Endothelial cell of umbilical vein (primary cell): ENCODE measurements at regions not wholly inside any gene's neighbourhood (a gene's known extent, or its start where the extent isn't known, plus 50 kb on each side); places are given as distances from the start of the nearest gene placed in this dataset.
"Not testable (repeated sequence)": the region's sequence is repeated elsewhere in the genome, so short reads cannot be mapped to it uniquely, and the experiment has no call there.

ENCODE experiments used
- BruUV-seq: library from RNA; stranded (reverse); fragments of 400-500 nt; replicated peaks from 2 replicates; lab custom pipeline; 2021; lab: Mats Ljungman, UMichigan
- CTCF ChIA-PET: fragments of 300-600, 350-600 bp; sonication (Branson Sonifier 250); formaldehyde crosslinking; loops from one replicate; lab custom pipeline; 2021; ENCODE audit warnings: antibody characterized with exemption, inconsistent platforms; lab: Charles Lee
- POLR2A ChIA-PET: fragments of 300-600, 350-600 bp; sonication (Branson Sonifier 250); formaldehyde crosslinking; loops from one replicate; lab custom pipeline; 2021; ENCODE audit warnings: antibody characterized with exemption, inconsistent platforms; lab: Charles Lee
- DNase-seq: peaks from one replicate; pipeline ENCODE4 v3.0.0-alpha.2; 2011; ENCODE audit warnings: low read depth, low spot score
- FAIRE-seq: peaks from 2 replicates; lab custom pipeline; 2011; peaks lifted over from hg19 to GRCh38; lab: Jason Lieb, UNC
- H2AFZ ChIP-seq: 2 replicates; pipeline ENCODE4 v1.6.0; 2012; ENCODE audit warnings: low read depth, low read length, control low read depth, inconsistent platforms
- H3K27ac ChIP-seq: 2 replicates; pipeline ENCODE4 v1.5.1; 2011; ENCODE audit warnings: low read depth, mild to moderate bottlenecking, control low read depth, low read length, moderate library complexity; ENCODE audit not compliant: insufficient read depth
- H3K27me3 ChIP-seq, 2 experiments: 2 replicates each; pipeline versions ENCODE4 v1.6.0 to v1.6.1; 2011; ENCODE audit warnings: low read length in 2 of 2, mixed read lengths in 1 of 2; ENCODE audit not compliant: control insufficient read depth in 2 of 2, insufficient read depth in 2 of 2
- H3K36me3 ChIP-seq, 2 experiments: 2 replicates in 1 of 2; 3 replicates in 1 of 2; pipeline ENCODE4 v1.5.1; 2011; ENCODE audit warnings: low read length in 2 of 2, mild to moderate bottlenecking in 1 of 2, moderate library complexity in 1 of 2; ENCODE audit not compliant: control insufficient read depth in 2 of 2, insufficient read depth in 2 of 2; ENCODE audit errors: extremely low read depth in 1 of 2
- H3K4me1 ChIP-seq: 3 replicates; pipeline ENCODE4 v1.5.1; 2011; ENCODE audit warnings: mild to moderate bottlenecking, low read length; ENCODE audit not compliant: control insufficient read depth, insufficient read depth; ENCODE audit errors: extremely low read depth
- H3K4me2 ChIP-seq: 2 replicates; pipeline ENCODE4 v1.6.1; 2011; ENCODE audit warnings: low read length, control low read depth, mixed read lengths; ENCODE audit not compliant: insufficient read depth
- H3K4me3 ChIP-seq, 3 experiments: fragments of 200-600 bp in 1 of 3; sonication (generic), shearing (Covaris generic) in 1 of 3; replicated peaks in 1 of 3; 2 replicates each; pipeline ENCODE4 v1.5.1; 2011 to 2016; ENCODE audit warnings: control low read depth in 3 of 3, low read length in 3 of 3, mild to moderate bottlenecking in 2 of 3, inconsistent platforms in 1 of 3, low read depth in 1 of 3, moderate library complexity in 1 of 3; ENCODE audit not compliant: insufficient read depth in 1 of 3
- H3K79me2 ChIP-seq: 2 replicates; pipeline ENCODE4 v1.6.0; 2012; ENCODE audit warnings: low read length, inconsistent platforms; ENCODE audit not compliant: control insufficient read depth, insufficient read depth
- H3K9ac ChIP-seq: replicated peaks from 2 replicates; pipeline ENCODE3; 2011; ENCODE audit warnings: low read length, control low read depth; ENCODE audit not compliant: insufficient read depth; ENCODE audit errors: extremely low read depth
- H3K9me1 ChIP-seq: replicated peaks from 3 replicates; pipeline ENCODE4 v1.6.0; 2011; ENCODE audit warnings: mild to moderate bottlenecking, low read length; ENCODE audit not compliant: control insufficient read depth, insufficient read depth; ENCODE audit errors: extremely low read depth
- H3K9me3 ChIP-seq: replicated peaks from 2 replicates; pipeline ENCODE4 v1.5.1; 2012; ENCODE audit warnings: low read length, inconsistent platforms; ENCODE audit not compliant: control insufficient read depth, insufficient read depth
- H4K20me1 ChIP-seq: replicated peaks from 2 replicates; pipeline ENCODE3; 2011; ENCODE audit warnings: mild to moderate bottlenecking, low read length; ENCODE audit not compliant: control insufficient read depth, insufficient read depth; ENCODE audit errors: extremely low read depth
- EZH2 ChIP-seq: IDR thresholded peaks from 2 replicates; pipeline ENCODE4 v1.6.1; 2012; ENCODE audit warnings: borderline replicate concordance, low read depth, mild to moderate bottlenecking, moderate library complexity, low read length, inconsistent platforms; ENCODE audit not compliant: severe bottlenecking
- FOS ChIP-seq: IDR thresholded peaks from 2 replicates; pipeline ENCODE4 v1.6.1; 2011; ENCODE audit warnings: mild to moderate bottlenecking, low read length, moderate library complexity, borderline replicate concordance; ENCODE audit not compliant: insufficient read depth
- GATA2 ChIP-seq: IDR thresholded peaks from 2 replicates; pipeline ENCODE4 v1.7.0; 2011; ENCODE audit warnings: low read depth, mild to moderate bottlenecking, moderate library complexity, mixed read lengths, low read length; ENCODE audit not compliant: insufficient read length, insufficient read depth
- JUN ChIP-seq: IDR thresholded peaks from 2 replicates; pipeline ENCODE4 v1.6.1; 2011; ENCODE audit warnings: borderline replicate concordance, low read depth; ENCODE audit not compliant: insufficient read length, insufficient read depth
- MYC ChIP-seq: IDR thresholded peaks from one replicate; pipeline ENCODE4 v1.6.1; 2011; ENCODE audit warnings: mild to moderate bottlenecking, low read depth, low read length
- POLR2A ChIP-seq: IDR thresholded peaks from 2 replicates; pipeline ENCODE4 v1.6.1; 2012; ENCODE audit warnings: low read depth, mild to moderate bottlenecking, control low read depth, low read length
- POLR2AphosphoS5 ChIP-seq: IDR thresholded peaks from 2 replicates; pipeline ENCODE4 v1.6.1; 2012; ENCODE audit warnings: low read depth, mild to moderate bottlenecking, control low read depth, low read length, moderate library complexity; ENCODE audit not compliant: insufficient read depth
- dilution Hi-C: fragments of 300-500 bp; cut with MboI; formaldehyde crosslinking; loops from one replicate; pipeline ENCODE4 v1.15.0; 2019; ENCODE audit warnings: low sequenced_read_pairs; ENCODE audit not compliant: extremely low pct_ligation_motif_present
- intact Hi-C: fragments of 100-400 bp; cut with micrococcal nuclease; formaldehyde crosslinking; loops from one replicate; pipeline ENCODE4 v1.10.0; 2022
- TF ChIP-seq, protein P1 (sequence below), 2 donors: IDR thresholded peaks; 1 replicate in 1 of 2; 2 replicates in 1 of 2; pipeline ENCODE4 v1.5.1; 2011; ENCODE audit warnings: low read length in 2 of 2, mild to moderate bottlenecking in 2 of 2, moderate library complexity in 2 of 2, control low read depth in 1 of 2, inconsistent platforms in 1 of 2, low read depth in 1 of 2; ENCODE audit not compliant: insufficient read depth in 1 of 2; ENCODE audit errors: extremely low read depth in 1 of 2
- TF ChIP-seq, protein P2 (sequence below): IDR thresholded peaks from 2 replicates; pipeline ENCODE4 v1.6.1; 2011; ENCODE audit not compliant: insufficient read depth, insufficient read length

DNA sequence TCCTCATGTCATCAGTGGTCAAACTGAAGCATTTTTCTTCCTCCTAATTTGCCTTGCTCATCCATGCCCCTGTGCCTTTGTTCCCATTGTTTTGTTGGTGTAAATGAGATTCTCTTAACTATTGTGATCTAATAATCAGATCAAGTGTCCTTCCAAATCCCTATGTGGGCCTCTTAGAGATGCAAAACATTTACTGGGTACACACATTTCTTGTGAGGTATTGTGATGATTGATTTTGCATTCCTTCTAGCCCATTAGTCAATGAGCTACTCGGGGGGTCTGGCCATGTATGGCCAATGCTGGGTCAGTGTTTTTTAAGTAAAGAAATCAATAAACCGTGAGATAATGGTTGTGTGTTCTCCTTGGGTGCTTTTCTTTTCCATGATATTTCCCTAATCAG, 580.4 kb downstream of the VGLL3 start:
- dilution Hi-C loops (no loop called here), intact Hi-C loops (no loop called here)
- Histone ChIP-seq H3K79me2 (no peaks in the 10 kb centered on the region), H3K27ac (no peak overlapping the region), H4K20me1 (no peaks in the 10 kb centered on the region), H3K4me1 (no peaks in the 10 kb centered on the region), H3K36me3 (no peaks in the 10 kb centered on the region), H3K4me3 (no peak overlapping the region), H3K27me3 (no peaks in the 10 kb centered on the region), H2AFZ (no peak overlapping the region), H3K9me1 (no peaks in the 10 kb centered on the region), H3K9me3 (peaks cover 5% of the 10 kb centered on the region), H3K9ac (no peak overlapping the region), H3K4me2 (no peak overlapping the region)
- POLR2A ChIA-PET, result no interaction called here
- BruUV-seq, result no TSS peak
- no peak for DNase-seq
- TF ChIP-seq FOS, result no peak
- TF ChIP-seq POLR2AphosphoS5, result no peak
- TF ChIP-seq GATA2, result no peak
- no peak for TF ChIP-seq EZH2
- TF ChIP-seq JUN, result no peak
- no peak for TF ChIP-seq POLR2A
- TF ChIP-seq, protein P1, sequence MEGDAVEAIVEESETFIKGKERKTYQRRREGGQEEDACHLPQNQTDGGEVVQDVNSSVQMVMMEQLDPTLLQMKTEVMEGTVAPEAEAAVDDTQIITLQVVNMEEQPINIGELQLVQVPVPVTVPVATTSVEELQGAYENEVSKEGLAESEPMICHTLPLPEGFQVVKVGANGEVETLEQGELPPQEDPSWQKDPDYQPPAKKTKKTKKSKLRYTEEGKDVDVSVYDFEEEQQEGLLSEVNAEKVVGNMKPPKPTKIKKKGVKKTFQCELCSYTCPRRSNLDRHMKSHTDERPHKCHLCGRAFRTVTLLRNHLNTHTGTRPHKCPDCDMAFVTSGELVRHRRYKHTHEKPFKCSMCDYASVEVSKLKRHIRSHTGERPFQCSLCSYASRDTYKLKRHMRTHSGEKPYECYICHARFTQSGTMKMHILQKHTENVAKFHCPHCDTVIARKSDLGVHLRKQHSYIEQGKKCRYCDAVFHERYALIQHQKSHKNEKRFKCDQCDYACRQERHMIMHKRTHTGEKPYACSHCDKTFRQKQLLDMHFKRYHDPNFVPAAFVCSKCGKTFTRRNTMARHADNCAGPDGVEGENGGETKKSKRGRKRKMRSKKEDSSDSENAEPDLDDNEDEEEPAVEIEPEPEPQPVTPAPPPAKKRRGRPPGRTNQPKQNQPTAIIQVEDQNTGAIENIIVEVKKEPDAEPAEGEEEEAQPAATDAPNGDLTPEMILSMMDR (IDR thresholded peaks at IDR 0.05; ENCODE audit: extremely low read depth in 1 of 2, insufficient read depth in 1 of 2, low read depth in 1 of 2, low read length in 2 of 2), result no peak
- TF ChIP-seq, protein P2, sequence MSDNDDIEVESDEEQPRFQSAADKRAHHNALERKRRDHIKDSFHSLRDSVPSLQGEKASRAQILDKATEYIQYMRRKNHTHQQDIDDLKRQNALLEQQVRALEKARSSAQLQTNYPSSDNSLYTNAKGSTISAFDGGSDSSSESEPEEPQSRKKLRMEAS, result no peak
- no peak for TF ChIP-seq MYC
- CTCF ChIA-PET, result no interaction called here
- no peak for FAIRE-seq

DNA sequence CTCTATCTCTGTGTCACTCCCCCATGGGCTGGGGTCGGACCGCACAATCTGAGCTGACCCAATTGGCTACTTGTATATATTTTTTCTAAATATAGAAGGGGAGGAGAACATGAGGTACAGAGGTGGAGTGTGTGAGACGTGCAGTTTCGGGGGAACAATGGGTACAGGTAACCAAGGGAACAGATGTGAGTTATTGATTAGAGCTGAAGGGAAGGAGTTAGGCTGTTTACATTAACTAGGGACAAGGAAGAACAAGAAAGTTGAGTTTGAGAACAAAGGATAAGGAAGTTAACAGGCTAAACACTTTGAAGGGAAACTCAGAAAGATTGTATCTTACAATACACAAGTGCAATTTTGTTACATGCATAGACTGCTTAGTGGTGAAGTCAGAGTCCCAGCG, 601.2 kb downstream of the VGLL3 start:
- H3K9ac ChIP-seq, intact Hi-C loops, H3K36me3 ChIP-seq, BruUV-seq, H3K79me2 ChIP-seq, FAIRE-seq, H3K4me2 ChIP-seq, H3K9me3 ChIP-seq, H3K27me3 ChIP-seq, H4K20me1 ChIP-seq, H3K4me3 ChIP-seq, H3K27ac ChIP-seq, DNase-seq, dilution Hi-C loops, H3K4me1 ChIP-seq, H3K9me1 ChIP-seq, CTCF ChIA-PET, H2AFZ ChIP-seq, POLR2A ChIA-PET: not testable (repeated sequence)
